AG04449 (cell line): ENCODE measurements at regions not wholly inside any gene's neighbourhood (a gene's known extent, or its start where the extent isn't known, plus 50 kb on each side); places are given as distances from the start of the nearest gene placed in this dataset.

Source experiments
- CTCF ChIA-PET: fragments of 350-600 bp; formaldehyde crosslinking; extraction: SDS; loops from one replicate; lab custom pipeline; 2021; ENCODE audit warnings: antibody characterized with exemption; lab: Yijun Ruan, JAX
- POLR2A ChIA-PET: fragments of 400-600, 350-600 bp; formaldehyde crosslinking; extraction: SDS; loops from one replicate; lab custom pipeline; 2020; ENCODE audit warnings: antibody characterized with exemption, inconsistent platforms; lab: Yijun Ruan, JAX
- DNase-seq: peaks from one replicate; pipeline ENCODE4 v3.0.0-alpha.2; 2010; ENCODE audit warnings: low read depth, low spot score
- H3K4me3 ChIP-seq: 2 replicates; pipeline ENCODE4 v1.5.1; 2011; ENCODE audit warnings: low read depth, mild to moderate bottlenecking, control low read depth, low read length
- TF ChIP-seq, protein P1 (sequence below): IDR thresholded peaks from one replicate; pipeline ENCODE4 v1.5.1; 2011; ENCODE audit warnings: mild to moderate bottlenecking, moderate library complexity, low read length, control low read depth, inconsistent platforms; ENCODE audit not compliant: insufficient read depth; ENCODE audit errors: missing control alignments

DNA sequence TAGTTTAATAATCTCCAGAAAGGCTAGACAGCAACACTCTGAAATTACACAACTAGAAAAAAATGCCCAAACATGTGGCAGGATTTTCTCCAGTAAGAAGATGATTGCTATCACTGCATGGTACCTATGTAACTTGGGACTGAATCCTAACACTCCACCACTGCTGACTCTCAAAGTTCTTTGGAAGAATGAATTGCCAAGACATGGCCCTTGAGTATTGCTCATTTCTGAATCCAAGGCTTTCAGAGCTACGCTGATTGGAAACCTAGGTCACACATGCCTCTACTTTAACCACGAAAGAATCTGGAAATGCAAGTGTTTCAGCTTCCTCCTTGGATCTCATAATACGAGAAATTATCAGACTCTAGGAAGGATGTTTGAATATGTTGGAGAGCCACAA, 167.5 kb upstream of the CELF2 start:
- CTCF ChIA-PET: no interaction called here
- TF ChIP-seq, protein P1, sequence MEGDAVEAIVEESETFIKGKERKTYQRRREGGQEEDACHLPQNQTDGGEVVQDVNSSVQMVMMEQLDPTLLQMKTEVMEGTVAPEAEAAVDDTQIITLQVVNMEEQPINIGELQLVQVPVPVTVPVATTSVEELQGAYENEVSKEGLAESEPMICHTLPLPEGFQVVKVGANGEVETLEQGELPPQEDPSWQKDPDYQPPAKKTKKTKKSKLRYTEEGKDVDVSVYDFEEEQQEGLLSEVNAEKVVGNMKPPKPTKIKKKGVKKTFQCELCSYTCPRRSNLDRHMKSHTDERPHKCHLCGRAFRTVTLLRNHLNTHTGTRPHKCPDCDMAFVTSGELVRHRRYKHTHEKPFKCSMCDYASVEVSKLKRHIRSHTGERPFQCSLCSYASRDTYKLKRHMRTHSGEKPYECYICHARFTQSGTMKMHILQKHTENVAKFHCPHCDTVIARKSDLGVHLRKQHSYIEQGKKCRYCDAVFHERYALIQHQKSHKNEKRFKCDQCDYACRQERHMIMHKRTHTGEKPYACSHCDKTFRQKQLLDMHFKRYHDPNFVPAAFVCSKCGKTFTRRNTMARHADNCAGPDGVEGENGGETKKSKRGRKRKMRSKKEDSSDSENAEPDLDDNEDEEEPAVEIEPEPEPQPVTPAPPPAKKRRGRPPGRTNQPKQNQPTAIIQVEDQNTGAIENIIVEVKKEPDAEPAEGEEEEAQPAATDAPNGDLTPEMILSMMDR: no peak
- DNase-seq: no peak
- POLR2A ChIA-PET: interaction anchor here (0.6 kb wide), 1 partner anchor 1062 kb away, joined by 4 read pairs; no protein-coding TSS in a partner anchor
- no peak overlapping the region for H3K4me3 ChIP-seq

DNA sequence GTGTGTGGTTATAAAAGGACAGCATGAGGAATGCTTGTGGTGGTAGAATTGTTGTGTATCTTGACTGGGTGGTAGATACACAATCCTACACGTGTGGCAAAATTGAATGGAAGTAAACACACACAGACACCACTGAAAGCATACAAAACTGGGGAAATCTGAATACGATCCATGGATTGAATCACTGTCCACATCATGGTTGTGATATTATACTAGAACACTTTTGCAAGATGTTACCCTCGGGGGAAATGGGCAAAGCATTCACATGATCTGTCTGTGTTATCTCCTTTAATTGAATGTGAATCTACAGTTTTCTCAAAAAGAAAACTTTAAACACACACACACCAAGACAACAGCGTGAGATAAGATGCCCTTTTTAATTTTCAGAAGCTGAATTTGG, 165.2 kb upstream of the CELF2 start:
- H3K4me3 ChIP-seq: no peak overlapping the region
- ChIA-PET CTCF (no interaction called here), POLR2A (no interaction called here)
- TF ChIP-seq, protein P1: no peak
- DNase-seq: no peak

DNA sequence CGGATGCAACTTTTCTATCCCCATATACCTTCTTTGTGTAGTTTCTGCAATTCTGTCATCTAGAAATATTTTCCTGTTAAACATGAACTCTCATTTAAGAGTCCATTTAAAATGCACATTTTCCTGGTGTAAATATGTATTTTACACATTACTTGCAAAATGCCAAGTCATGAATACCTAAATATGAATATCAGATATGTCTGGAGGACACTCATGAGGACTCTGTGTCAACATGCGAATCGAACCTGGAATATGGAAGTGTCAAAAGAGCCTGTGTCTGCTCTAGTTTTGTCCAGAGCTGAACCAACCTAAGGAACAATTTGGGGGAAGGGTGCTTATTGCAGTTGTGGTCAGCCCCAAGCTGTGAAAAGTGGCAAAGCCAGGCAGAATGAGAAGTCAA, 163.7 kb upstream of the CELF2 start:
- DNase-seq: no peak
- TF ChIP-seq, protein P1: no peak
- ChIA-PET CTCF (no interaction called here), POLR2A (no interaction called here)
- H3K4me3 ChIP-seq: no peak overlapping the region

DNA sequence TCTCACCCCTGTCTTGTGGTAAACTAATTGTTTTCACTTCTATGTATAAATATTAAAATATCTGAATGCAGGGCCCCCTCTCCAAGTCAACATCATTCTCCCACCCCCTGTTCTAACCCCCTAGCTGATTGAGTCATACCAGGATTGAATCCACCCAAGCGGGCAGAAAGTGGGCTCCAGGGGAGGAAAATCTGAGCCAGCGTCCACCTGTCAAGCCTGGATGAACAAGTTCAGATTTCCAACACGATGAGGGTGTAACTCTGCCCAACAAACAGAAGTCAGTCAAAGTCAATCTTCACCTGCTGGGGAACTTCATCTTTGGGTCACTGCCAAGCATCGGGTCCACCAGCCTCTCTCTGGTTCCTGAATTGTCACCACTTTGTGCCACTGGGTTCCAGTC, 162.9 kb upstream of the CELF2 start:
- TF ChIP-seq, protein P1: no peak
- no peak for DNase-seq
- ChIA-PET POLR2A (no interaction called here), CTCF (no interaction called here)
- no peak overlapping the region for H3K4me3 ChIP-seq

DNA sequence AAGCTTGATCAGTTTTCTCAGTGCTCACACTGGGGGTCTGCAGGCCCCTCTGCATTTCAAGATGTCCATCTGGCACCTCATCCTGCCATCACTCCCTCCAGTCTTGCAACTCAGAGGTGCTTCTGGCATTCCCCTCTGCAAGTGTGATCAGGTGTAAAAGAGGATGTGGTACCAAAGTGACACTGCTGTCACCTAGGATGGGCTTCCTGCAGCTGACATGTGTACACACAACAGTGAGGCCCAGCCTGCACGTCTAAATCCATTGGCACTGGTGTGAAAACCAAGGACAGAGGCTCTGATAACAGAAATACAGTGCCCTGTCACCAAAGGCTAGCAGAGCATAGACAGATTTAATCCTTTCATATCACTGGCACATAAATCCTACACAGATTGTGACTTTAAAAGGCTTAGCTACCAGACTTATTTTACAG, 162.5 kb upstream of the CELF2 start:
- ChIA-PET CTCF (no interaction called here), POLR2A (no interaction called here)
- TF ChIP-seq, protein P1: no peak
- DNase-seq: no peak
- no peak overlapping the region for H3K4me3 ChIP-seq

DNA sequence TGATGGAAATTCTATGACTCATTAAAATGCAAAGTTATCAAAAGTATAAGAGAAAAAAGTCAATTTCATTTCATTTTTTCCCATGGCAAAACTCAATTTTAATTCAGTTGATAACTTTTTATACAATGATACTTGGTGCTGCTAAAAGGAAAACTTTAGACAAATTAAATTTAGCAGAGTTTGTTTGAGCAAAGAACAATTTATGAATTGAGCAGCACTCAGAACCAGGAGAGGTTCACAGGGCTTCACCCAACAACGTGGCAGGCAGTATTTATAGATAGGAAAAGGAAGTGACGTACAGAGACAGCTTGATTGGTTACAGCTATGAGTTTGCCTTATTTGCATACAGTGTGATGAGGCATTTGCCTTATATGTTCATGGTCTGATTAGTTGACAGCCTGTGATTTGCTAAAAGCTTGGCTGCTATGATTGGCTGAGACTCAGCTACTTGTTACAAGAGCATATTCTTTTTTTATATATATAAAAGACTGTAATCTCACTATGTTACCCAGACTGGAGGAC, 157.2 kb upstream of the CELF2 start:
- DNase-seq: no peak
- TF ChIP-seq, protein P1: no peak
- POLR2A ChIA-PET: no interaction called here
- CTCF ChIA-PET: no interaction called here
- H3K4me3 ChIP-seq: no peak overlapping the region
